ENCODE measurements at regions not wholly inside any gene's neighbourhood (a gene's known extent, or its start where the extent isn't known, plus 50 kb on each side); places are given as distances from the start of the nearest gene placed in this dataset.
"Not testable (repeated sequence)": the region's sequence is repeated elsewhere in the genome, so short reads cannot be mapped to it uniquely, and the experiment has no call there.

GRCh38 chr21:6118336-6118735, 4403.0 kb upstream of the TPTE start:
- TF ChIP-seq FOXJ3 (CRISPR knock-in tag; IDR thresholded peaks at IDR 0.05; ENCODE audit: borderline replicate concordance); CTCF (IDR thresholded peaks at IDR 0.05); FOXP1 (CRISPR knock-in tag; IDR thresholded peaks at IDR 0.05; ENCODE audit: borderline replicate concordance); USF2 (CRISPR knock-in tag; IDR thresholded peaks at IDR 0.05); IRF2 (CRISPR knock-in tag; IDR thresholded peaks at IDR 0.05; ENCODE audit: borderline replicate concordance, low read depth); CBFB (CRISPR knock-in tag; IDR thresholded peaks at IDR 0.05; ENCODE audit: low read depth); KAT7 (CRISPR knock-in tag; IDR thresholded peaks at IDR 0.05; ENCODE audit: borderline replicate concordance); AR (CRISPR knock-in tag; IDR thresholded peaks at IDR 0.05); PREB (CRISPR knock-in tag; IDR thresholded peaks at IDR 0.05; ENCODE audit: borderline replicate concordance); NR3C1 (CRISPR knock-in tag; conservative IDR thresholded peaks at IDR 0.05; ENCODE audit: low read depth); ZNF232 (CRISPR knock-in tag; IDR thresholded peaks at IDR 0.05); FOXP4 (CRISPR knock-in tag; IDR thresholded peaks at IDR 0.05); NFYB (CRISPR knock-in tag; conservative IDR thresholded peaks at IDR 0.05; ENCODE audit: low read depth): not testable (repeated sequence)

Measured in WTC11 (cell line).